Progenitor cell of endocrine pancreas (in vitro differentiated cells): ENCODE measurements at regions not wholly inside any gene's neighbourhood (a gene's known extent, or its start where the extent isn't known, plus 50 kb on each side); places are given as distances from the start of the nearest gene placed in this dataset.

Experiments
- DNase-seq: peaks from one replicate; pipeline ENCODE4 v3.0.0; 2021; ENCODE audit warnings: low spot score; ENCODE audit not compliant: unreplicated experiment
- H3K27ac Mint-ChIP-seq: 2 replicates; pipeline ENCODE4 v1.8.0; 2021; ENCODE audit warnings: mild to moderate bottlenecking, moderate library complexity, mixed read lengths
- H3K27me3 Mint-ChIP-seq: 2 replicates; pipeline ENCODE4 v1.8.0; 2021; ENCODE audit warnings: mixed read lengths
- H3K36me3 Mint-ChIP-seq: 2 replicates; pipeline ENCODE4 v1.8.0; 2022; ENCODE audit warnings: mixed read lengths; ENCODE audit not compliant: insufficient read depth
- H3K4me1 Mint-ChIP-seq: 2 replicates; pipeline ENCODE4 v1.8.0; 2021; ENCODE audit warnings: low read depth, mixed read lengths
- H3K4me3 Mint-ChIP-seq: 2 replicates; pipeline ENCODE4 v1.8.0; 2021; ENCODE audit warnings: low read depth, mild to moderate bottlenecking, moderate library complexity, mixed read lengths
- H3K9me3 Mint-ChIP-seq: 2 replicates; pipeline ENCODE4 v1.8.0; 2021; ENCODE audit warnings: low read depth, mixed read lengths
- TF ChIP-seq, protein P1 (sequence below): fragments of 200-600 bp; sonication (generic); IDR thresholded peaks from one replicate; pipeline ENCODE4 v1.5.0; 2021; ENCODE audit warnings: antibody characterized with exemption, mild to moderate bottlenecking; ENCODE audit not compliant: unreplicated experiment

DNA sequence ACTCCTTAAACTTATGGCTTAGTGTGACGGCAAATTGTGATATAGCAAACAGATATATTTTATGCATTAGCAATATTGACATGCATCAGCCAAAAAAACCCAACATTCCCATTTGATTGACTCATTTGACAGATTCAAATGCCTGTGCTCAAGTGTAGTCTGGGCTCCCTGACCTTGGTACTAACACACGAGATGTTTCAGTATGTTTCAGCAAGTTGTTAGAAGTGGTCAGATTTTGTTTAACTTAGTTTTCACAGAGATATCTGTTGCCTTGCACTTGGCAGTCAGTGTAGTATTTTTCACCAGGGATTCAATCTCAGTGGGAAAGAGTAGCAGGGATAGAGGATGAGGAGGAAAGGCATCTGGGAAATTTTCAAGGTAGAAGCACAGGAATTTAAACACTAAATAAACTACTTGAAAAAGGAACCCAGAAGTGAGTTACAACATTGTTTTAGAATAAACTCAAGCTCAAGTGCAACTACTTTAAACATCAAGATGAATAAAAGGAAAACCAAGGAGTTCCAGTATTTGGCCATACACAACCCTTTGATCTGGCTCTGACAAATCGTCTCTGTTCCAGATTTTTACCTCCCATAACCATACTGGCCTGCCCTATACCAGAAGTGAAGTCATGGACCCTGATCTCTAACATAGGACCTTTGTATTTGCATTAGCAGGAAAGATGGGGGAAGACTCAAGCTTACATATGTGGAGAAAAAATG is 56.5 kb upstream of the BLID start:
- H3K27ac Mint-ChIP-seq, result no peak overlapping the region
- H3K9me3 Mint-ChIP-seq, result no peaks in the 10 kb centered on the region
- no peaks in the 10 kb centered on the region for H3K4me1 Mint-ChIP-seq
- no peak for DNase-seq
- no peaks in the 10 kb centered on the region for H3K27me3 Mint-ChIP-seq
- no peaks in the 10 kb centered on the region for H3K36me3 Mint-ChIP-seq
- no peak overlapping the region for H3K4me3 Mint-ChIP-seq
- TF ChIP-seq, protein P1, sequence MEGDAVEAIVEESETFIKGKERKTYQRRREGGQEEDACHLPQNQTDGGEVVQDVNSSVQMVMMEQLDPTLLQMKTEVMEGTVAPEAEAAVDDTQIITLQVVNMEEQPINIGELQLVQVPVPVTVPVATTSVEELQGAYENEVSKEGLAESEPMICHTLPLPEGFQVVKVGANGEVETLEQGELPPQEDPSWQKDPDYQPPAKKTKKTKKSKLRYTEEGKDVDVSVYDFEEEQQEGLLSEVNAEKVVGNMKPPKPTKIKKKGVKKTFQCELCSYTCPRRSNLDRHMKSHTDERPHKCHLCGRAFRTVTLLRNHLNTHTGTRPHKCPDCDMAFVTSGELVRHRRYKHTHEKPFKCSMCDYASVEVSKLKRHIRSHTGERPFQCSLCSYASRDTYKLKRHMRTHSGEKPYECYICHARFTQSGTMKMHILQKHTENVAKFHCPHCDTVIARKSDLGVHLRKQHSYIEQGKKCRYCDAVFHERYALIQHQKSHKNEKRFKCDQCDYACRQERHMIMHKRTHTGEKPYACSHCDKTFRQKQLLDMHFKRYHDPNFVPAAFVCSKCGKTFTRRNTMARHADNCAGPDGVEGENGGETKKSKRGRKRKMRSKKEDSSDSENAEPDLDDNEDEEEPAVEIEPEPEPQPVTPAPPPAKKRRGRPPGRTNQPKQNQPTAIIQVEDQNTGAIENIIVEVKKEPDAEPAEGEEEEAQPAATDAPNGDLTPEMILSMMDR, result no peak

DNA sequence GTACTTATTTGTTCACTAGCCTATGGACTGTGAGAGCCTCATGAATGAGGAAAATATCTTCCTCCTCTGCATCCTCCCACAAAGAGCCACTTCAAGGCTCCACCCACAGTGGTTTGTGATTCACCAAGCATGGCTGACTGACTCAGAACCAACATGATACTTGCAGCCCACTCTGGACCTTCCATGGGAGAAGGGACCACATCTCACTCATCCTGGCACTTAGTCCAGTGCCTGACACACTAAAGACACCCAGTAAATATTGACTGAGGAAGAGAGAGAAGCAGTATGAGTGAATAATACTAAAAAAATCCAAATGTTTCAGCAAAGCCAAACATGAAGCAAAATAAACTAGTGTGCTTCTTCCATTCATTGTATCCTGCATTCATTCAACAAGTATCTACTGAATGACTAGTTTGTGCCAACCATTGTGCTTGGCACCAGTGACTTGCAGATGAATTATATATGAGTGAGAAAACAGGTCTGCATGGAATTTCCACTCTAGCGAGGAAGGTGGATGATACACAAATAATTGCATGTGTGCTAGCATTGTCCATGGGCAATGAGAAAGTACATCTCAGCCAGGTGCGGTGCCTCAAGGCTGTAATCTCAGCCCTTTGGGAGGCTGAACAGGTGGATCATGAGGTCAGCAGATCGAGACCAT is 54.9 kb upstream of the BLID start:
- no peaks in the 10 kb centered on the region for H3K36me3 Mint-ChIP-seq
- TF ChIP-seq, protein P1, result no peak
- no peaks in the 10 kb centered on the region for H3K9me3 Mint-ChIP-seq
- no peaks in the 10 kb centered on the region for H3K27me3 Mint-ChIP-seq
- H3K27ac Mint-ChIP-seq, result no peak overlapping the region
- H3K4me3 Mint-ChIP-seq, result no peak overlapping the region
- H3K4me1 Mint-ChIP-seq, result no peaks in the 10 kb centered on the region
- no peak for DNase-seq

DNA sequence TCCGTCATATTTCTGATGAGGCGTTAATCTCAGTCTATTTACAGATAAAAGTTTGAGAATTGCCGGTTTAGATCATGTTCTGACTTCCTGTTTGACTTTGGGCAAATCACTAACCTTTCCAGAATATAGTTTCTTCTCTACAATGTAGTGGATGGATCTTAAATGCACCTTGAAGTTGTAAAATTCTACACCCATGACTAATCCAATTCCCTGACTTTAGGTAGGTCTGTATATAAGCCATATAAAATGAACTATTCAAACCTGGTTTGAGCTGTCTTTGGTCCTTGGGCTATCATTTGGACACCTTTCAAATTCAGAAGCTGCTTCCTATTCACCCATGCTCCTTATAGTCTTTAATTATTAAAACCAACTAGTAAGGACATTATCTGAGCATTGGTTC is 52.2 kb upstream of the BLID start:
- Mint-ChIP-seq H3K9me3 (no peaks in the 10 kb centered on the region), H3K36me3 (no peaks in the 10 kb centered on the region), H3K4me1 (no peaks in the 10 kb centered on the region), H3K4me3 (no peak overlapping the region), H3K27ac (no peak overlapping the region), H3K27me3 (no peaks in the 10 kb centered on the region)
- DNase-seq, result no peak
- TF ChIP-seq, protein P1, result no peak

DNA sequence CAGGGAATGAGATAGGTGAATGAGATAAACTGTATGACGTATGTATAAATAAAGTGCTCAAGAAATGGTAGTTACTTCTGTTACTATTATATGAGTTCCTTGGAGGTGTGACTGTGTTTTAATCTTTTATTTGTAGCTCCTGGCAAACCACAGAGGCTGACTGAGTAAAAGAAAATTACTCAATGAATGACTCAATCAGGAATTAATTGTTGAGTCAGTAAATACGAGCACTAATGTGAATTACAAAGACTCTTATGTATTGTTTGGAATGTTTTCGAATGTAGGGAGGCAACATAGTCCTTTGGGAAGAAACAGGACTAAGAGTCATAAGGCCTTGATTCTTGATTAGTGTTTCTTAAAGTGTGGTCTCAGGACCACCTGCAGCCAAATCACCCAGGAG is 51.1 kb upstream of the BLID start:
- no peak for DNase-seq
- Mint-ChIP-seq H3K4me1 (no peaks in the 10 kb centered on the region), H3K27me3 (no peaks in the 10 kb centered on the region), H3K9me3 (no peaks in the 10 kb centered on the region), H3K36me3 (no peaks in the 10 kb centered on the region), H3K27ac (no peak overlapping the region), H3K4me3 (no peak overlapping the region)
- TF ChIP-seq, protein P1, result no peak

DNA sequence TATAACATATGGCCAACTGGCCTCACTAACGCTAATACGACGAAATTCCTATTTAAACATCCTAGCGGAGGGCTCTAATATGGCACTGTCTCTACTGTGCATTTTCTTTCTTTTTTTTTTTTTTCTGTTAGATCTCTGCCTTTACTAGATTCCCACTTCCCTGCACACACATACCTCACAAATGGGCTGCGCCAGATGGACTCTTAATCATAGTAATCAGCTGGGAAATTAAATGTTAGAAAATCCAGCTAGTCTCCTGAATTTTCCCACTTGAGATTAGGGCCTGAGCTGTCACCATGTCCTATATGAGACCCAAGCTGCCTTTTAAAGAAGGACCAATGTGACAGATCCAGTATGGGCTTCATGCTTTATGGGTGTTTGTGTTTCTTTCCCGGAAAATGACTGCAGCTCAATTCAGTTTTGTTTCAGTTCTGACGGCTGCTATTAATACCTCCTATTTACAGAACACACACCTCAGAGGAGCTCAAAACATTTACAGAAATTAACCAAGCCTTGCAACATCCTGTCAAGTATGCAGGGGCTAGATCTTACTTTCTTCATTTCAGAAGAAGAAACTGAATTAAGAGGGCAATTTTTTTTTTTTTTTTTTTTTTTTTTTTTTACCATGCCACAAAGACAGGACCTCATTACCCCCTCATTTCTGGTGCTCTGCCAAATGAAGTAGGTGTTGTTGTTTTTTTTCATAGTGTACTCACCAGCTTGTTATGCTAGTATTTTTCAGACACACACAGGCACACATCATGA is 49.8 kb upstream of the BLID start:
- H3K27ac Mint-ChIP-seq, result no peak overlapping the region
- no peaks in the 10 kb centered on the region for H3K36me3 Mint-ChIP-seq
- TF ChIP-seq, protein P1, result no peak
- H3K4me3 Mint-ChIP-seq, result no peak overlapping the region
- H3K4me1 Mint-ChIP-seq, result no peaks in the 10 kb centered on the region
- no peaks in the 10 kb centered on the region for H3K27me3 Mint-ChIP-seq
- no peaks in the 10 kb centered on the region for H3K9me3 Mint-ChIP-seq
- DNase-seq, result no peak
